HG03565 (cell line): ENCODE measurements at regions not wholly inside any gene's neighbourhood (a gene's known extent, or its start where the extent isn't known, plus 50 kb on each side); places are given as distances from the start of the nearest gene placed in this dataset.
"Not testable (repeated sequence)": the region's sequence is repeated elsewhere in the genome, so short reads cannot be mapped to it uniquely, and the experiment has no call there.

Source experiments
- ATAC-seq: cut with Tn5 transposase; IDR thresholded peaks from one replicate; pipeline ENCODE4 v1.9.1; 2021; ENCODE audit warnings: mild to moderate bottlenecking, moderate library complexity; ENCODE audit not compliant: unreplicated experiment

- no peak for ATAC-seq
These were observed 230.7 kb upstream of the SLC16A7 start for GRCh38 chr12:59365133-59365532.

GRCh38 chr12:59357811-59358210, 238.0 kb upstream of the SLC16A7 start:
- ATAC-seq: no peak

- ATAC-seq: not testable (repeated sequence)
These were observed 249.6 kb upstream of the SLC16A7 start for GRCh38 chr12:59346248-59346647.

- ATAC-seq: no peak
These were observed 250.4 kb upstream of the SLC16A7 start for GRCh38 chr12:59345406-59345805.

- ATAC-seq: no peak
These were observed 251.6 kb upstream of the SLC16A7 start for GRCh38 chr12:59344224-59344623.

GRCh38 chr12:59329462-59329861, 266.4 kb upstream of the SLC16A7 start:
- ATAC-seq: no peak

- not testable (repeated sequence) for ATAC-seq
These were observed 267.3 kb upstream of the SLC16A7 start for GRCh38 chr12:59328395-59329075.

- not testable (repeated sequence) for ATAC-seq
These were observed 269.4 kb upstream of the SLC16A7 start for GRCh38 chr12:59326457-59326856.

- ATAC-seq: no peak
These were observed 273.4 kb upstream of the SLC16A7 start for GRCh38 chr12:59322473-59322872.

- no peak for ATAC-seq
These were observed 274.6 kb upstream of the SLC16A7 start for GRCh38 chr12:59321278-59321677.

GRCh38 chr12:59320112-59320511, 275.7 kb upstream of the SLC16A7 start:
- ATAC-seq: no peak

GRCh38 chr12:59318940-59319339, 276.9 kb upstream of the SLC16A7 start:
- no peak for ATAC-seq

- ATAC-seq: no peak
These were observed 278.2 kb upstream of the SLC16A7 start for GRCh38 chr12:59317598-59317997.

- ATAC-seq: no peak
These were observed 278.9 kb upstream of the SLC16A7 start for GRCh38 chr12:59316938-59317337.

- not testable (repeated sequence) for ATAC-seq
These were observed 279.5 kb upstream of the SLC16A7 start for GRCh38 chr12:59316354-59316753.

GRCh38 chr12:59314209-59314608, 281.6 kb upstream of the SLC16A7 start:
- no peak for ATAC-seq

GRCh38 chr12:59304077-59304721, 291.6 kb upstream of the SLC16A7 start:
- ATAC-seq: no peak

- ATAC-seq: no peak
These were observed 297.5 kb upstream of the SLC16A7 start for GRCh38 chr12:59298296-59298695.

- ATAC-seq: no peak
These were observed 301.6 kb upstream of the SLC16A7 start for GRCh38 chr12:59294221-59294620.

- no peak for ATAC-seq
These were observed 312.8 kb upstream of the SLC16A7 start for GRCh38 chr12:59282999-59283398.

GRCh38 chr12:59273561-59273960, 322.3 kb upstream of the SLC16A7 start:
- not testable (repeated sequence) for ATAC-seq

GRCh38 chr12:59268295-59268809, 327.5 kb upstream of the SLC16A7 start:
- no peak for ATAC-seq
